COLO829 (cell line): ENCODE measurements at regions not wholly inside any gene's neighbourhood (a gene's known extent, or its start where the extent isn't known, plus 50 kb on each side); places are given as distances from the start of the nearest gene placed in this dataset.
"Not testable (repeated sequence)": the region's sequence is repeated elsewhere in the genome, so short reads cannot be mapped to it uniquely, and the experiment has no call there.

Source experiments
- DNase-seq: peaks from one replicate; pipeline ENCODE4 v3.0.0; 2012; ENCODE audit warnings: low spot score

GRCh38 chr6:74283532-74283931 lies 587.5 kb downstream of the CD109 start:
- DNase-seq, result no peak

GRCh38 chr6:74282143-74282689 lies 586.2 kb downstream of the CD109 start:
- no peak for DNase-seq

DNA sequence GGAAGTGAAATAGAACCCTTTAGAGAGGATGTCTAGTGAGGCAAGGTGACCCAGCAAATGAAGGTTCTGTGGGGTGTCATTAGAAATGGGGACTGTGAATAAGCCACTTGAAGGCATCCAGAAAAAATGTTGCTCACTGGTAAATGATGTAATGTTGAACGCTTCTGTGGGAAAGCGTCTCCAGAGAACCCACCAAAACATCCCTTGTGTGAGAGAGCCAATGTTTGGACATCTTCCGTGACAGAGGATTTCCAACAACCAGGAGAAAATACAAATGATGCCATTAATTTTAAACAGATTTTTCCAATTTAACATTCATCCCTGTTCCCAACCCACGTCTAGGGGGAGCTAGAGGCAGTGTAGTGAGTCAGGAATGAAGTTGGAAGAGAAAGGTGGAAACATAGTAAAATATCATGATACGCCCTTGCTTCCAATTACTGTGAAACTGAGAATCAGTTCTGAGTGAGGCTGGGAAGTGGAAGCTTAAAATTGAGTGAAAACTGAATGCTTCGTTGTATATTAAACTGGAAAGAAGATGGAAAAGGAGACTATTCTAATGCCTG lies 584.2 kb downstream of the CD109 start:
- no peak for DNase-seq

DNA sequence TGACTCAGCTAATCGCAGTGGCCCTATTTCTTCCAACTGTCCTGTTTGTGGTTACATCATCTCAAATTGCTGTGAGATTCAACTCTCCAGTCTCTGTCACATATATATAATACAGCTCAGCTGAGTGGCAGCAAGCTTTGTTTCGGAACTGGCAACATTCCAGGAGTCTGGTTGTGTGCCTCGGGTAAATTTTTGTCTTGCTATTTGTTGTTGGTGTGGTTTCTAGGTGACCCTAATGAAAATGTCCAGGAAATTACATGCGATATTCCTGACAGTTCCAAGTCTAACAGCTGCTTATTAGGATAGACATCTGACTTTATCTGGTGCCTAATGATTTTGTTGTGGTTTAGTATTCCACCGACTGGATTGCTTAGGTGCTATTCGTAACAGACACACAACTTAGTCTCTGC lies 581.8 kb downstream of the CD109 start:
- no peak for DNase-seq

GRCh38 chr6:74273541-74273940 lies 577.5 kb downstream of the CD109 start:
- no peak for DNase-seq

DNA sequence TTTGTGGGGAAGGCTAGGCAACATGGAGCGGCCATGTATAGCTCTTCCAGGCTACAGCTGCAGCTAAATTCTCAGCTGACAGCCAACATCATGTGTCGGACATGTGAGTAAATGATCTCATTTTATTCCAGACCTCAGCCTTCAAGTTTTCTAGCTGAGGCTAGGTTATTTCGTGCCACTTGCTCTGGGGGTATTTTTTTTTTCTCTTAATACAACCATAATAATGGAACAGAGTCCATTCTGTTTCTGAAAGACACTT lies 573.5 kb downstream of the CD109 start:
- DNase-seq, result no peak

DNA sequence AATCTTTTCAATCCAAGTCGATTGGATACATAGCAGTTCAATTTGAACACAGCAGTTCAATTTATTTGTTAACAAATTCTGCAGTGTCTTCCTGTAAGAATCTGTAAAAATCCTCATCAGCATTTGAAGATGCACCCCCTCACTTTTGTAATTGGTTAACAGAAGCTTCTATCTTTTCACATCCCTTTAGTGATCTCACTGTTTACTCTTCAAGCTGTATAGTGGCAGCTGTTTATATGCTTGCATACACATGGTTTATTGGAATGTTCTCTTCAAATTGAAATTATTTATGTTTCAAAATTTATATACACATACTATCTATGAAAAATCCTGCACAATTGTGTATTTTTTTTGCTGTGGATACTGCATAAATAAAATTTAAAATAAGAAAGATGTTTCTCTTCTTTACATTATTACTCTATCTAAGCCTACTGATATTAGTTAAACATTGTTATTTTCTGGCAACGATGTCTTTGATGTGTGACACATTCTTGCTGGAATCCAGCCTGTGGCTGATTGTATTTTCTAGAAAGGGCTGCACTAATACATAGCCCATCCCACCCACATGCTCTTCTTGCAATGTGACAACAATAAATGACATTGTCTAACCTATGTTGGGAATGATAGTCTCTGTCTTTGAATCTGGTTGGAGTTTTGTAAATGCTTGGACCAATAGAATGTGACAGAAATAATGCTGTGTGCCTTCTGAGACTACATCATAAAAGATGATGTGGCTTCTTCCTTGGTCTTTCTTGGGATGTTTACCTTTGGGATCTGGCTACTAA lies 573.0 kb downstream of the CD109 start:
- DNase-seq, result no peak

DNA sequence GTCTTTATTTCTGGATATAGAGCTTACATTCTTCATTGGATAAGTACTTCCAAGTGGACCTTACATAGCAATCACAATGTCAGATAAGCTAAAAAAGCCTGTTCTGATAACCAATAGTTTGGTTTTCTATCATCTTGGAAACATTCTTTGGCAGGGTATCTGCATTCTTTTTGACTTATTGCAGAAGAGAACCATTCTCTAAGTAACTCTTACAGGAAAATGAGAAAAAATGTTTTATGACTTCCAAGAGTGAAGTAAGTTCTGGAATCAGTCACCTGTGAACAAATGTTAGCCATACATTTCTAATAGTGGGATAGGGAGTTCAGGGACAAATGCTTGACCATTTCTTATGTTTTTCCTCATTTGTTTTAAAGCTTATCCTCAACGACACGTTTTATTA lies 564.0 kb downstream of the CD109 start:
- DNase-seq, result no peak

DNA sequence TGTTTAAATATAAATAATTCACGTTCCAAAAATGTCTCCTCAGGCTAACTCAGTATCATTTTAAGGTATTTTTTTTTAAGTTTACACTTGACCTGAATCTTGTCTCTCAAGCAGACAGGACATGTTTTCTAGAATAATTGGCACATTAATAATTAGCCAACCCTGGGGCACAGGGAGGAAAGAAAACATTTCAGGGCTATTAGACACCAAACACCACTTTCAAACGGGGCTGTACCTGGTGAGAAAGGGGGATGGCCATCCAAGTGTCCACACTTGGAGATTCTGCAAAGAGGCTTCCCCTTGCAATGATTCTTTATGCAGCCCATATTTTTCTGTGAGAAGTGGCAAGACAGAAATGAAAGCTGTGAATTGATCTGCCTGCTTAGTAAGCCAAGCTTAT lies 560.8 kb downstream of the CD109 start:
- no peak for DNase-seq

DNA sequence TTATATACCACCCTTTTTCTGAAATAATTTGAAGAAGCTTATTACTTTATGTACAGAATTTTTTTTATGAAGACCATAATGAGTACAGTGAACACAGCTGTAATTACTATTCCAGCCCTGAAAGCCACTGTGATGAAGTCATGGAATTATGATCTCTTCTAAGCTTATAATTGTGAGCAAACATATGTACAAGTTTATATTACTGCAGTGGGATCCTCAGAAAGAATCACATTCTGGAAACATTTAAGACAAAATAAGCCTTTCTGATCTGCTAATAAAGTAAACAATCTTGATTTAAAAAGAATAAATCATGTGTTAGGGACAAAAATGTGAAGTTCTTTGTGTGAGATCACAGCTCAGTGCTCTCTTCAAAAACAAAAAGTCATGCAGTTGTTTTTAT lies 560.4 kb downstream of the CD109 start:
- no peak for DNase-seq

DNA sequence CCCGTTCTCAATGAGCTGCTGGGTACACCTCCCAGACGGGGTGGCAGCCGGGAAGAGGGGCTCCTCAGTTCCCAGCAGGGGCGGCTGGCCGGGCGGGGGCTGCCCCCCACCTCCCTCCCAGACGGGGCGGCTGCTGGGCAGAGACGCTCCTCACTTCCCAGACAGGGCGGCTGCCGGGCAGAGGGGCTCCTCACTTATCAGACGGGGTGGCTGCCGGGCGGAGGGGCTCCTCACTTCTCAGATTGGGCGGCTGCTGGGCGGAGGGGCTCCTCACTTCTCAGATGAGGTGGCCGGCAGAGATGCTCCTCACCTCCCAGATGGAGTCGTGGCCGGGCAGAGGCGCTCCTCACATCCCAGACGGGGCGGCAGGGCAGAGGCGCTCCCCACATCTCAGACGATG lies 559.0 kb downstream of the CD109 start:
- DNase-seq, result not testable (repeated sequence)

GRCh38 chr6:74254147-74254546 lies 558.1 kb downstream of the CD109 start:
- not testable (repeated sequence) for DNase-seq

DNA sequence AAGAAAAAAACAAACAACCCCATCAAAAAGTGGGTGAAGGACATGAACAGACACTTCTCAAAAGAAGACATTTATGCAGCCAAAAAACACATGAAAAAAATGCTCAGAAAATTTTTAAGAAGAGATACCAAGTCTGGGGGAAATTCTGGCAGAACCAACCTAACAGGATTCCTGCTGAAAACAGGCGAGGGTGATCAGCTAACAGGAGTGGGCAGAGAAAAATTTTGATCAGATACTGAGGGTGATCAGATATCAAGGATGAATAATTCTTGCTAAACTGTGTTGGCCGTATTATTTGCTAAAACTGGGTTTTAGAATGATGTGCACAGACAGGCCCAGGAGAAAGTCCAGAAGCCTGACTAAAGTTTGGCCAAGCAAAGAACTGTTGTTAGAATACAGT lies 557.3 kb downstream of the CD109 start:
- DNase-seq, result no peak

- no peak for DNase-seq
Measured at GRCh38 chr6:74250161-74250818, 554.3 kb downstream of the CD109 start.

- no peak for DNase-seq
Measured at GRCh38 chr6:74249658-74250057, 553.7 kb downstream of the CD109 start.

DNA sequence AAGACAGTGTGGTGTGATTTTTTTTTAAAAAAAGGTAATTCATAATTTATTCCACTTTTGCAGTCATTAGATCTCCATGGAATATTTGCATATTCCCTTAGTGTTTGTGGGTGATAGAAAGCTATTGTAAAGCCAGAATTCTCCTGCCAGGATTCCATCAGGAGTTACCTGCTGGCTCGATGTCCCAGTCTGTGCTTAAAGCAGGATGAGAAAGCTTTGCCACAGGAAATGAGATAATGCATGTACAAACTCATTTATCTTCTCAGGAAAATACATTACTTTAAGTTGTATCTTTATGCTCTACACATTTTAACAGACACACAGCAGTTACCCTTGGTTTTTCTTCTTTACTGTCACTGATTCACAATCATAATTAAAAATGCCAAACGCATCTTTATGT lies 553.0 kb downstream of the CD109 start:
- DNase-seq, result no peak

- no peak for DNase-seq
Measured at GRCh38 chr6:74222768-74223333, 526.8 kb downstream of the CD109 start.

DNA sequence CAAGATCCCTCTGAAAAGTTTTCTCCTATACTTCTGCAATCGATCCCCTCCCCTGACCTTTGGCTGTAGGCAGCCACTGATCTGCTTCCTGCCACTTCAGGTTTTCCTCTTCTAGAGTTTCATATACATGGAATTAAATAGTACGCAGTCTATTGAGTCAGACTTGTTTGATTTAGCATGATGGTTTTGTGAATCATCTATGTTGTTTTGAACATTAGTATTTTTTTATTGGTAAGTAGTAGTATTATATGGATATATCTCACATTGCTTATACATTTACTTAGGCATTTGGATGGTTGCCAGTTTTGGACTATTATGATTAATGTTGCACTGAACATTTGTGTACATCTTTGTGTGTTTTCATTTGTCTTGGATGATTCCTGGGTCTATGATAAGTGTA lies 518.0 kb downstream of the CD109 start:
- no peak for DNase-seq

- no peak for DNase-seq
Measured at GRCh38 chr6:74208239-74208638, 512.2 kb downstream of the CD109 start.

DNA sequence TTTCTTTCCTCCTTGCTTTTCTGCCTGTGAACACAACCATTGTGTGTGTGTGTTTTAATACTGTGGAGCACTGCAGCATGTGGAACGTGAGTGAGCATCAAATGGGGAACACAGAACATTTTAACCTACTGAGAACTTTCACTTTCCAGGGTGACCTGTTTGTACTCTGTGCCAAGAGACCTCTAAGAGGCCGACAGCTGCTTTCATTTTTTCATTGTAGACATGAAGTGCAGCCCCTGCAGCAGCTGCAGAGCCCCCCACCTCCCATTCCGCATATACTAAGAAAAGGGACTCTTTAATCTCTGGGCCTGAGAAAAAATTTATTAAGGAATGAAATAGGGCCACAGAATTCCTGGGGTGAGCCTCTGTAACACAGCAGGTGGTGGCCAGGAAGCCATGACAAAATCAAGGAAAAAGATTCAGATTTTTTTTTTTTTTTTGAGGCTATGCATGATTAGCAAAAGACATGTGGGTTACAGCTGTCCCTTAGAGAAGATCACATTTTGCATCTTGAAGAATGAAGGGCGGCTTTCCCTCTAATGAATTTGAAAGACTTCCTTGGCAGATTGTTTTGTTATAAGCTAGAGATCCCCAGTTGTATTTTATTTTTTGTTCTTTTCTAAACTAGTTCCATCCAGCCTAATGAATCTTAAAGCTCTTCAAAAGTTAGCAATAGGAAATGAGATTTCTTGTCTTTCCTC lies 503.4 kb downstream of the CD109 start:
- no peak for DNase-seq

- no peak for DNase-seq
Measured at GRCh38 chr6:74197310-74197709, 501.3 kb downstream of the CD109 start.

DNA sequence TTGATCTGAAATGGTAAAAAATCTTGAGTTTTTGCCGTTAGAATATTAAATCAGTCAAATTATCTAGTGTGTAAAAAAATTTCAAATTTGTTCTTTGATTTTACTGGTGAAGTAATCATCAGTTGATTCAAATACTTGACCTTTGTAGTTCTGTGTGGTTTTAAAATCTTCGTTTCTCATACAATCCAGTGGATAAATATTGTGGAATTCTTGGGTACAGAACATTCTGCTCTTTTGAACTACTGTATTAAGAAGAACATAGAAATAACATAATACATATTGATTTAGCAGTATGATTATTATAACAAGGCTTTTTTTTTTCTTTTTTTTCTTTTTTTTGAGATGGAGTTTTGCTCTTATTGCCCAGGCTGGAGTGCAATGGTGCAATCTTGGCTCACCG lies 491.8 kb downstream of the CD109 start:
- no peak for DNase-seq

GRCh38 chr6:74182992-74183391 lies 487.0 kb downstream of the CD109 start:
- no peak for DNase-seq
